Nephron (organoid): ENCODE measurements at regions not wholly inside any gene's neighbourhood (a gene's known extent, or its start where the extent isn't known, plus 50 kb on each side); places are given as distances from the start of the nearest gene placed in this dataset.

ENCODE experiments used
- H3K27ac Mint-ChIP-seq, 3 experiments: 2 replicates each; pipeline ENCODE4 v1.8.0; 2020; ENCODE audit warnings: mixed read lengths in 3 of 3, mild to moderate bottlenecking in 2 of 3, moderate library complexity in 1 of 3
- H3K27me3 Mint-ChIP-seq: 2 replicates; pipeline ENCODE4 v1.8.0; 2021; ENCODE audit warnings: low read depth, mild to moderate bottlenecking, moderate library complexity, mixed read lengths
- H3K36me3 Mint-ChIP-seq: 2 replicates; pipeline ENCODE4 v1.8.0; 2020; ENCODE audit warnings: low read depth, mixed read lengths
- H3K4me1 Mint-ChIP-seq: 2 replicates; pipeline ENCODE4 v1.8.0; 2020; ENCODE audit warnings: mixed read lengths
- H3K4me3 Mint-ChIP-seq, 3 experiments: 2 replicates each; pipeline ENCODE4 v1.8.0; 2020; ENCODE audit warnings: mild to moderate bottlenecking in 3 of 3, mixed read lengths in 3 of 3, moderate library complexity in 2 of 3
- H3K9me3 Mint-ChIP-seq: 2 replicates; pipeline ENCODE4 v1.8.0; 2020; ENCODE audit warnings: mixed read lengths
- TF ChIP-seq, protein P1 (sequence below), 3 experiments: fragments of 200-600 bp; sonication (generic); IDR thresholded peaks; one replicate each; pipeline ENCODE4 v1.5.0; 2021; ENCODE audit warnings: antibody characterized with exemption in 3 of 3; ENCODE audit not compliant: unreplicated experiment in 3 of 3

- TF ChIP-seq, protein P1, sequence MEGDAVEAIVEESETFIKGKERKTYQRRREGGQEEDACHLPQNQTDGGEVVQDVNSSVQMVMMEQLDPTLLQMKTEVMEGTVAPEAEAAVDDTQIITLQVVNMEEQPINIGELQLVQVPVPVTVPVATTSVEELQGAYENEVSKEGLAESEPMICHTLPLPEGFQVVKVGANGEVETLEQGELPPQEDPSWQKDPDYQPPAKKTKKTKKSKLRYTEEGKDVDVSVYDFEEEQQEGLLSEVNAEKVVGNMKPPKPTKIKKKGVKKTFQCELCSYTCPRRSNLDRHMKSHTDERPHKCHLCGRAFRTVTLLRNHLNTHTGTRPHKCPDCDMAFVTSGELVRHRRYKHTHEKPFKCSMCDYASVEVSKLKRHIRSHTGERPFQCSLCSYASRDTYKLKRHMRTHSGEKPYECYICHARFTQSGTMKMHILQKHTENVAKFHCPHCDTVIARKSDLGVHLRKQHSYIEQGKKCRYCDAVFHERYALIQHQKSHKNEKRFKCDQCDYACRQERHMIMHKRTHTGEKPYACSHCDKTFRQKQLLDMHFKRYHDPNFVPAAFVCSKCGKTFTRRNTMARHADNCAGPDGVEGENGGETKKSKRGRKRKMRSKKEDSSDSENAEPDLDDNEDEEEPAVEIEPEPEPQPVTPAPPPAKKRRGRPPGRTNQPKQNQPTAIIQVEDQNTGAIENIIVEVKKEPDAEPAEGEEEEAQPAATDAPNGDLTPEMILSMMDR (IDR thresholded peaks at IDR 0.05; ENCODE audit: unreplicated experiment in 3 of 3): no peak
- no peak overlapping the region for H3K27ac Mint-ChIP-seq
- peaks cover 4% of the 10 kb centered on the region for H3K4me1 Mint-ChIP-seq
- H3K4me3 Mint-ChIP-seq: no peak overlapping the region
- H3K27me3 Mint-ChIP-seq: no peaks in the 10 kb centered on the region
- H3K36me3 Mint-ChIP-seq: no peaks in the 10 kb centered on the region
- no peaks in the 10 kb centered on the region for H3K9me3 Mint-ChIP-seq
Observed at GRCh38 chr9:115985657-115986056, 167.9 kb upstream of the PAPPA start.

- Mint-ChIP-seq H3K36me3 (no peaks in the 10 kb centered on the region), H3K27ac (no peak overlapping the region), H3K4me3 (no peak overlapping the region), H3K9me3 (no peaks in the 10 kb centered on the region), H3K27me3 (no peaks in the 10 kb centered on the region), H3K4me1 (peaks cover 2% of the 10 kb centered on the region)
- TF ChIP-seq, protein P1 (IDR thresholded peaks at IDR 0.05; ENCODE audit: unreplicated experiment in 3 of 3): no peak
Observed at GRCh38 chr9:115986508-115986907, 167.1 kb upstream of the PAPPA start.

DNA sequence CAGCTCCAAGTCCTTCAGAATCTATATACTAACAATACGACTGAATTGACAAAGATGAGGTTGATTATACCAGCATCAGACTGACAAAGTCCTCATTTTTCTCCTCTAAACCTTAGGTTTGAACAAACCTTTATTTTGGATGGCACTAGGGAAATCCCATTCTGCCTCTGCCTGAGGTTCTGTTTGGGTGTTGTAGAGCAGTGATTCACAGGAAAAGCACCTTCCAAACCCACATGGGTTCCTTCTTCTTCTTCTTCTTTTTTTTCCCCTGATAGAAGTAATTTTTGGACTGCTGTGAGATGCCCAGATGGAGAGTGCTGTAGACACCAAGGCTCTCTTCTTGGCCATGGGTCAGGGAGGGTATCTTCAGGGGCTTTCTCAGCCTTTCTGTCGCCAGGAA, 164.9 kb upstream of the PAPPA start:
- Mint-ChIP-seq H3K36me3 (no peaks in the 10 kb centered on the region), H3K27me3 (no peaks in the 10 kb centered on the region), H3K27ac (no peak overlapping the region), H3K9me3 (no peaks in the 10 kb centered on the region), H3K4me3 (no peak overlapping the region), H3K4me1 (no peaks in the 10 kb centered on the region)
- TF ChIP-seq, protein P1 (IDR thresholded peaks at IDR 0.05; ENCODE audit: unreplicated experiment in 3 of 3): no peak

- Mint-ChIP-seq H3K27ac (no peak overlapping the region), H3K4me3 (no peak overlapping the region), H3K9me3 (no peaks in the 10 kb centered on the region), H3K4me1 (no peaks in the 10 kb centered on the region), H3K27me3 (no peaks in the 10 kb centered on the region), H3K36me3 (no peaks in the 10 kb centered on the region)
- TF ChIP-seq, protein P1 (IDR thresholded peaks at IDR 0.05; ENCODE audit: unreplicated experiment in 3 of 3): no peak
Observed at GRCh38 chr9:115989831-115990230, 163.8 kb upstream of the PAPPA start.

GRCh38 chr9:115992834-115993233, 160.8 kb upstream of the PAPPA start:
- Mint-ChIP-seq H3K4me3 (no peak overlapping the region), H3K36me3 (no peaks in the 10 kb centered on the region), H3K27ac (no peak overlapping the region), H3K4me1 (no peaks in the 10 kb centered on the region), H3K9me3 (no peaks in the 10 kb centered on the region), H3K27me3 (no peaks in the 10 kb centered on the region)
- TF ChIP-seq, protein P1 (IDR thresholded peaks at IDR 0.05; ENCODE audit: unreplicated experiment in 3 of 3): no peak

GRCh38 chr9:115997923-115998322, 155.7 kb upstream of the PAPPA start:
- H3K4me3 Mint-ChIP-seq: no peak overlapping the region
- no peaks in the 10 kb centered on the region for H3K4me1 Mint-ChIP-seq
- no peaks in the 10 kb centered on the region for H3K9me3 Mint-ChIP-seq
- TF ChIP-seq, protein P1 (IDR thresholded peaks at IDR 0.05; ENCODE audit: unreplicated experiment in 3 of 3): no peak
- no peaks in the 10 kb centered on the region for H3K27me3 Mint-ChIP-seq
- no peak overlapping the region for H3K27ac Mint-ChIP-seq
- no peaks in the 10 kb centered on the region for H3K36me3 Mint-ChIP-seq
